BE2C (cell line): ENCODE measurements at regions not wholly inside any gene's neighbourhood (a gene's known extent, or its start where the extent isn't known, plus 50 kb on each side); places are given as distances from the start of the nearest gene placed in this dataset.

Experiments
- DNase-seq: peaks from one replicate; pipeline ENCODE4 v3.0.0-alpha.2; 2020
- H3K27me3 ChIP-seq: fragments of 250-450 bp; sonication (Bioruptor Pico); 2 replicates; pipeline ENCODE4 v1.5.1; 2020; ENCODE audit warnings: mild to moderate bottlenecking
- H3K36me3 ChIP-seq: fragments of 250-450 bp; sonication (Bioruptor Pico); 2 replicates; pipeline ENCODE4 v1.5.1; 2020; ENCODE audit warnings: mild to moderate bottlenecking
- H3K4me1 ChIP-seq: fragments of 250-450 bp; sonication (Bioruptor Pico); 2 replicates; pipeline ENCODE4 v1.5.1; 2020
- H3K4me3 ChIP-seq: 2 replicates; pipeline ENCODE4 v1.5.1; 2011; ENCODE audit warnings: low read depth, low read length
- H3K9me3 ChIP-seq: fragments of 250-450 bp; sonication (Bioruptor Pico); 2 replicates; pipeline ENCODE4 v1.5.1; 2020
- TF ChIP-seq, protein P1 (sequence below): IDR thresholded peaks from 2 replicates; pipeline ENCODE4 v1.5.1; 2012; ENCODE audit warnings: mild to moderate bottlenecking, low read depth, low read length

DNA sequence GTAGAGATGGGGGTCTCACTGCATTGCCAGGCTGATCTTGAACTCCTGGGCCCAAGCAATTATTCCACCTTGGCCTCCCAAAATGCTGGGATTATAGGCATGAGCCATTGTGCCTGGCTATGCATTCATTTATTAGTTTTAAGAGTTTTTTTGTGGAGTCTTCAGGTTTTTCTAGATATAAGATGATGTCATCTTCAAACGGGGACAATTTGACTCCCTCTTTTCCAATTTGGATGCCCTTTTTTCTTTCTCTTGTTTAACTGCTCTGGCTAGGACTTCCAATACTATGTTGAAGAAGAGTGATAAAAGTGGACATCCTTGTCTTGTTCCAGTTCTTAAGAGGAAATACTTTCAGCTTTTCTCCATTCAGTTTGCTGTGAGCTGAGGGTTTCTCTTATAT is 113.7 kb upstream of the PARD3B start:
- no peak for DNase-seq
- Histone ChIP-seq H3K9me3 (no peaks in the 10 kb centered on the region), H3K4me1 (no peaks in the 10 kb centered on the region), H3K36me3 (no peaks in the 10 kb centered on the region), H3K27me3 (no peaks in the 10 kb centered on the region), H3K4me3 (no peak overlapping the region)
- TF ChIP-seq, protein P1, sequence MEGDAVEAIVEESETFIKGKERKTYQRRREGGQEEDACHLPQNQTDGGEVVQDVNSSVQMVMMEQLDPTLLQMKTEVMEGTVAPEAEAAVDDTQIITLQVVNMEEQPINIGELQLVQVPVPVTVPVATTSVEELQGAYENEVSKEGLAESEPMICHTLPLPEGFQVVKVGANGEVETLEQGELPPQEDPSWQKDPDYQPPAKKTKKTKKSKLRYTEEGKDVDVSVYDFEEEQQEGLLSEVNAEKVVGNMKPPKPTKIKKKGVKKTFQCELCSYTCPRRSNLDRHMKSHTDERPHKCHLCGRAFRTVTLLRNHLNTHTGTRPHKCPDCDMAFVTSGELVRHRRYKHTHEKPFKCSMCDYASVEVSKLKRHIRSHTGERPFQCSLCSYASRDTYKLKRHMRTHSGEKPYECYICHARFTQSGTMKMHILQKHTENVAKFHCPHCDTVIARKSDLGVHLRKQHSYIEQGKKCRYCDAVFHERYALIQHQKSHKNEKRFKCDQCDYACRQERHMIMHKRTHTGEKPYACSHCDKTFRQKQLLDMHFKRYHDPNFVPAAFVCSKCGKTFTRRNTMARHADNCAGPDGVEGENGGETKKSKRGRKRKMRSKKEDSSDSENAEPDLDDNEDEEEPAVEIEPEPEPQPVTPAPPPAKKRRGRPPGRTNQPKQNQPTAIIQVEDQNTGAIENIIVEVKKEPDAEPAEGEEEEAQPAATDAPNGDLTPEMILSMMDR: no peak

DNA sequence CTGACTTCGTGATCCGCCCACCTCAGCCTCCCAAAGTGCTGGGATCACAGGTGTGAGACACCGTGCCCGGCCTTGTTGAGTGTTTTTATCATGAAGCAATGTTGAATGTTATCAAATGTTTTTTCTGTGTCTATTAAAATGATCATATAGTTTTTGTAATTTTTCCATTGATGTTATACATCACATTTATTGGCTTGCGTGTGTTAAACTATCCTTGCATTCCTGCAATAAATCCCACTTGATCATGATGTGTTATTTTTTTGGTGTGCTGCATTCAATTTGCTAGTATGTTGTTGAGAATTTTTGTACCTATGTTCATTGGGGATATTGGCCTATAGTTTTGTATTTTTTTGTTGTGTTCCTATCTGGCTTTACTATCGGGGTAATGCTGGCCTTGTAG is 113.1 kb upstream of the PARD3B start:
- TF ChIP-seq, protein P1: no peak
- Histone ChIP-seq H3K36me3 (no peaks in the 10 kb centered on the region), H3K27me3 (no peaks in the 10 kb centered on the region), H3K4me1 (no peaks in the 10 kb centered on the region), H3K4me3 (no peak overlapping the region), H3K9me3 (no peaks in the 10 kb centered on the region)
- DNase-seq: no peak

DNA sequence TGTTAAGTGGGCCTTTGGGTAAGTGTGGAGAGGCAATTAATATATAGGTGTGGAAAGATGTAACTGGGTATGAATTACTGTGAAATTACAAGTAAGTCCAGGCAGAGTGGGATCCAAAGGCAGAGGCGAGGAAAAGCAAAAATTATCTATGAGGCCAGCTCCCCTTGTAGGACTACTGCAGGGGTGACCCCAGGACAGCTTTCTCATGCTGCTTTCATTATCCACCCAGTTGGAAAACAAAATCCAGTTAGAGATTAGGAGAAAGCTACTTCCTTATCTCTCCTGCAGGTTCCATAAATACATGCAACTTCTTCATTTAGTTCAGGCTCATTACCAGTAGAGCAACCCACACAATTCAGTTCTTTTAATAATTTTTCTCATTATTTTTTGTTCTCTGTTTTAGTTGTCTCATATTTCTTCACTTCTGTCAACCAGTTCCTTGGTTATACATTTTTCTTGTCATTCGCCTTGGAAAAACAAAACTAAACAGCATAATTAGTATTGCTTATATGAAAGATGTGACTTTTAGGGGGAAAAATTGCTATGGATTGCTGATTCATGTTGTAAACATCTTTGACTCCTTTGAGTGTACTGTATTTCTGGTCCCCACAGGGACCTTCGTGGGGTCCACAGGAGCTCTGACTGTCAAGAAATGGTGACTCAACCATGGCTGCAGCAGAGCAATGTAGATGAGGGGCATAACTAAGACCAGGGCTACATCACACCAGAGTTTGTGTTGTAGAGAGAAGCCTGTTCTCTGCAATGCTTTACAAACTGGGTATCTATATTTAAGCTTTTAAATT is 110.4 kb upstream of the PARD3B start:
- H3K4me1 ChIP-seq: no peaks in the 10 kb centered on the region
- no peaks in the 10 kb centered on the region for H3K9me3 ChIP-seq
- no peaks in the 10 kb centered on the region for H3K27me3 ChIP-seq
- TF ChIP-seq, protein P1: no peak
- H3K4me3 ChIP-seq: no peak overlapping the region
- H3K36me3 ChIP-seq: no peaks in the 10 kb centered on the region
- DNase-seq: no peak

DNA sequence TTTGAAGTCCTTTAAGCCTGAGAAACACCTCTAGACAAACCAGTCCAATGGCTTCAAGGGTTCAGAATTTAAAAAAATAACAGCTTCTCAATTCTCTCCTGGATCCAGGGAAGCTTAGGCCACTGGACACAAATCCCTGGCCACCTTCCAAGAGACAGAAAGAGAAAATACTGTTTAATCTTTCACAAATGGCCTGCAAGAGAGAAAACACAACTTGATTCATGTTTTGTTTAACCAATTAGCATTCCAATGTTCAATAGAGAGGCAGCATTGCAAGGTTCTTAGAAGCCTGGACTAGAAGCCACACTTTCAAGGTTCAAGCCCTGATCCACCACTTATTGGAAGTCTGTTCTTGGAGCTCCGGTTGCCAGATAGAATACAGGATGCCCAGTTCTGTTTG is 109.0 kb upstream of the PARD3B start:
- H3K4me3 ChIP-seq: no peak overlapping the region
- no peaks in the 10 kb centered on the region for H3K27me3 ChIP-seq
- TF ChIP-seq, protein P1: no peak
- DNase-seq: no peak
- H3K4me1 ChIP-seq: no peaks in the 10 kb centered on the region
- H3K9me3 ChIP-seq: no peaks in the 10 kb centered on the region
- no peaks in the 10 kb centered on the region for H3K36me3 ChIP-seq

DNA sequence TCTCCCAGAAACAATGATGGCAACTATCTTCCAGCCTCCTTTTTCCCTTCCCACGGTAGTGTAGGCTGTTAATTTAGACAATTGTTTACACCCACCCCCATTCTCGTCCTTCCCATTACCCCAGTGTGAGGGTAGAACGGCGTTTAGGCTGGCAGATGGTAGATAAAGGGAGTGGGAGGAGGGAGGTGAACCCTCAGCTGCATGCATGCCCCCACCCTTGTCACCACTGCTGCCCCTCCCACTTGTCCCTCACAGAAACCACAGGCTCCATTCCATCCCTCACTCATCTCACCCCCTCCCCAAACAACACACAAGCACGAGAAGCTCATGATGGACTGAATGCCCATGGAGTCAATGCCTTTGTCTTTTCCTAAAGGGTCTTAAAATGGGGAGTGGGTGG is 107.9 kb upstream of the PARD3B start:
- H3K4me3 ChIP-seq: no peak overlapping the region
- TF ChIP-seq, protein P1: no peak
- H3K36me3 ChIP-seq: no peaks in the 10 kb centered on the region
- H3K9me3 ChIP-seq: no peaks in the 10 kb centered on the region
- no peak for DNase-seq
- no peaks in the 10 kb centered on the region for H3K27me3 ChIP-seq
- H3K4me1 ChIP-seq: no peaks in the 10 kb centered on the region

DNA sequence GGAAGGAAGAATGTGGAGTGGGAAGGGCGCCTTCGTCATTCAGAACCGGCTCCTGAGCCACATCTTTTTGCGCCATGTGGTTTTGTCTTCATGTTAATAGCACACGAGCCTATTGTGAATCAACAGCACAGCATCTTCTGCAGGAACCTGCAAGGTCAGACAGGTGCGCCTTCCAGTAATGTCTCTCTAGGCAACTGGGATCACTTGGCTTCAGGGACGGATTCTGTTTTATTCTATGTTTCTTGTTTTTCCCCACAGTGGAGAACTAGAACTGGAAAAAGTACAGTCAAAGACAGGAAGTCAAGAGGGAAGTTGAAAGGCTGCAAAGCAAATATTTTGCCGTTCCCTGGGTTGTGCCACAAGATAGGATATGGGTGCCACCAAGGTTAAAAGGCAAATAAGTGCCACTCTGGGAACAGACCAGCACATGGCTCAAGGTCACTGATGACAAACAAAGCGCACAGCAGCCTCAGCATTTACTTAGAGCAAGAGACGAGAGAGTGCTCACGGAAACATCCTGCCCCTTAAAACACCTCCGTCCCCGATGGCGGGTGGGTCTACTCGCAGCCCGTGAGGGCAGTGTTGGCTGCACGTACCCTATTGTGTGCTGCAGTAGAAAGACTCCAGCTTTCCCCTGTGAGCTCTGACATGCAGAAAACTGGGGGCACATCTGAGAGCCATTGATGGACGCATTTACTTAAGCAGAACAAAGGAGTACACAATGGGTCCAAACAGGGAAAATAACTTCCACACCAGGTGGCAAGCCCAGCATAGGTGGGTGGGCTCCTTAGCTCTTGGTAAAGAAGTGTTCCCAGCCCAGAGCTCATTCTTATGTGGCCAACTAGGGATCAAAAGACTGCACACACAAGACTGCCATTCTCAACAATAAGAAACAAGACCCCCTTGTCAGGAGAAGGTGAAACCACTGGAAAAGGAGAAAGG is 107.2 kb upstream of the PARD3B start:
- H3K4me3 ChIP-seq: no peak overlapping the region
- H3K9me3 ChIP-seq: no peaks in the 10 kb centered on the region
- no peaks in the 10 kb centered on the region for H3K27me3 ChIP-seq
- DNase-seq: no peak
- H3K36me3 ChIP-seq: no peaks in the 10 kb centered on the region
- TF ChIP-seq, protein P1: no peak
- no peaks in the 10 kb centered on the region for H3K4me1 ChIP-seq
